NB4 (cell line): ENCODE measurements at regions not wholly inside any gene's neighbourhood (a gene's known extent, or its start where the extent isn't known, plus 50 kb on each side); places are given as distances from the start of the nearest gene placed in this dataset.

Experiments
- DNase-seq: peaks from one replicate; pipeline ENCODE4 v3.0.0; 2010; ENCODE audit warnings: low read depth
- H3K4me3 ChIP-seq: one replicate; pipeline ENCODE4 v1.5.1; 2011; ENCODE audit warnings: mild to moderate bottlenecking, low read depth, low read length, moderate library complexity
- MYC ChIP-seq: IDR thresholded peaks from 2 replicates; pipeline ENCODE4 v1.6.1; 2011; ENCODE audit warnings: low read depth, low read length
- POLR2A ChIP-seq: IDR thresholded peaks from 2 replicates; pipeline ENCODE4 v1.6.1; 2011; ENCODE audit warnings: mild to moderate bottlenecking; ENCODE audit not compliant: insufficient read length; ENCODE audit errors: extremely low read depth
- TF ChIP-seq, protein P1 (sequence below): IDR thresholded peaks from 2 replicates; pipeline ENCODE4 v1.6.1; 2011; ENCODE audit warnings: low read depth, low read length
- TF ChIP-seq, protein P2 (sequence below): IDR thresholded peaks from one replicate; pipeline ENCODE4 v1.5.1; 2012; ENCODE audit warnings: low read depth, low read length

DNA sequence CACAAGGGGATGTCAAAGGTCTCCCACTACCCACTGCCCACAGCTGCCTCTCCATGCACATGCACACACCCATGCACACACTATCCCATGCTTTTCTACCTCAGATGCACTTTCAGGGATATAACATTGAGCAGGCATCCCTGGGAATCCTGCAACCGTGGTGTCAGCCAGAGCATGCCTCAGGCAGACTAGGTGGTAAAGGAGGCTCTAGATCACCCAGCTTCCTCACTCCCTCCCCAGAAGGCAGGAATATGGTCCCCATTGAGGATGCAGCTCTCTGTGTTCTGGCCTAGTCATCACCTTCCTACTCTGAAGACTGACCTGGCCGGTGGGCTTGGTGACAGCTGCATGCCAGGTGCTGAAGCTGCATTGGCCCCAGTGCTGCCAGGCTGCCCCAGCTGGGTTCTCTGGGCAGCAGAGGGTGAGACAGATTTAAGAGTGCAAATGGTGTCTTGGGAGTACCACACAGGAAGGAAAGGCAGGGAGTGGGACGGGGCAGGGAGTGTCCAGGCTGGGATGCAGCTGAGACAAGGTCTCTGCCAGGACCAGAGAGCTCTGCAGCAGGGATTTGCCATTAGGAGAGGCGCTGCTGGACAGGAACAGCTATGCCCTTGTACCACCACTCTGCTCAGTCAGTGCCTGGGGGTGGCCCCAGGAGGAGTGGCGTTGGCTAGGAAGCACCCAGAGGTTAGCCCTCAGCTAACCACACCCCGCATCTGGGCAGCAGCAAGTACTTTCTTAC, 53.4 kb upstream of the GDF10 start:
- no peak overlapping the region for H3K4me3 ChIP-seq
- TF ChIP-seq, protein P1, sequence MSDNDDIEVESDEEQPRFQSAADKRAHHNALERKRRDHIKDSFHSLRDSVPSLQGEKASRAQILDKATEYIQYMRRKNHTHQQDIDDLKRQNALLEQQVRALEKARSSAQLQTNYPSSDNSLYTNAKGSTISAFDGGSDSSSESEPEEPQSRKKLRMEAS = no peak
- no peak for TF ChIP-seq POLR2A
- TF ChIP-seq MYC = no peak
- TF ChIP-seq, protein P2, sequence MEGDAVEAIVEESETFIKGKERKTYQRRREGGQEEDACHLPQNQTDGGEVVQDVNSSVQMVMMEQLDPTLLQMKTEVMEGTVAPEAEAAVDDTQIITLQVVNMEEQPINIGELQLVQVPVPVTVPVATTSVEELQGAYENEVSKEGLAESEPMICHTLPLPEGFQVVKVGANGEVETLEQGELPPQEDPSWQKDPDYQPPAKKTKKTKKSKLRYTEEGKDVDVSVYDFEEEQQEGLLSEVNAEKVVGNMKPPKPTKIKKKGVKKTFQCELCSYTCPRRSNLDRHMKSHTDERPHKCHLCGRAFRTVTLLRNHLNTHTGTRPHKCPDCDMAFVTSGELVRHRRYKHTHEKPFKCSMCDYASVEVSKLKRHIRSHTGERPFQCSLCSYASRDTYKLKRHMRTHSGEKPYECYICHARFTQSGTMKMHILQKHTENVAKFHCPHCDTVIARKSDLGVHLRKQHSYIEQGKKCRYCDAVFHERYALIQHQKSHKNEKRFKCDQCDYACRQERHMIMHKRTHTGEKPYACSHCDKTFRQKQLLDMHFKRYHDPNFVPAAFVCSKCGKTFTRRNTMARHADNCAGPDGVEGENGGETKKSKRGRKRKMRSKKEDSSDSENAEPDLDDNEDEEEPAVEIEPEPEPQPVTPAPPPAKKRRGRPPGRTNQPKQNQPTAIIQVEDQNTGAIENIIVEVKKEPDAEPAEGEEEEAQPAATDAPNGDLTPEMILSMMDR = no peak
- no peak for DNase-seq

DNA sequence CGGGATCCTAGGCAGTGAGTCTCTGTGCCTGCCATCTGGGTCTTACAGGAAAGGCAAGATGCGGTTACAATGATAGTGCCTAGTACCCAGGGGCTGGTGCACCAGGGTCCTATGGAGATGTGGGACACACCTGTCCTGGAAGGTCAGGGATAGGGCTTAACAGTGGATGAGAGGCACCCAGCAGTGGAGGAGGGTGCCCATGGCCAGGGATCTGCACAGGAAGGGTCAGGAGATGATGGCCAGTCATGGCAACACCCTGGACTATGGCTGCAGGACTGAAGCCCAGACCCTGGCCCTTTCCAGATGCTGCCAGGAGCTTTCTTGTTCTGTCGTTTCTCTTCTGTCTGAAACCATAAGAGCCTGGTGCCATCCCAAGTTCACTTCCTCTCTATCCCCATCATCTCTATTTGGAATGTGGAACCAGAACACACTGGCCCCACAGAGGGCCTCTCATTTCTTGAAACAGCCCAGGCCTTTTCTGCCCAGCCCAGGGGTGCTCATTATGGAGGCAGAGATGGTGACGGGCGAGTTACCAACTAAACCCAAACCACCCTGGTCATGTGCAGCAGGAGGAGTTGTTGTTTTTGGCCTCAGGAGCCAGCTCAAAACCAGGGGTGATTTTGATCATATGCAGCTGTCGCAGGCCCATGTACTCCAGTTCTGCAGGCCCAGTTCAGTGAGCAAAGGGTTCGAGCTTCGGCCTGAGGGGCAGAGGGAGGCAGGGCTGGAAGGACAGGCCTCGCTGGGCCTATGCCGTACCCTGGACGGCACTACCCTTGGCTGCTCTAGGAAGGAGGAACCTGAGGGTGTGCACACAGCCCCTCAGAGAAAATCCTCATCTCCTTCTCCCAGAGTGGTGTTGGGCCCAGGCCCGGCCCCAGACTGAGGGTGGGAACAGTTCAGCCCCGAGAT, 52.6 kb upstream of the GDF10 start:
- H3K4me3 ChIP-seq = no peak overlapping the region
- no peak for DNase-seq
- TF ChIP-seq, protein P1 = no peak
- TF ChIP-seq, protein P2 = no peak
- TF ChIP-seq POLR2A = no peak
- TF ChIP-seq MYC = no peak

DNA sequence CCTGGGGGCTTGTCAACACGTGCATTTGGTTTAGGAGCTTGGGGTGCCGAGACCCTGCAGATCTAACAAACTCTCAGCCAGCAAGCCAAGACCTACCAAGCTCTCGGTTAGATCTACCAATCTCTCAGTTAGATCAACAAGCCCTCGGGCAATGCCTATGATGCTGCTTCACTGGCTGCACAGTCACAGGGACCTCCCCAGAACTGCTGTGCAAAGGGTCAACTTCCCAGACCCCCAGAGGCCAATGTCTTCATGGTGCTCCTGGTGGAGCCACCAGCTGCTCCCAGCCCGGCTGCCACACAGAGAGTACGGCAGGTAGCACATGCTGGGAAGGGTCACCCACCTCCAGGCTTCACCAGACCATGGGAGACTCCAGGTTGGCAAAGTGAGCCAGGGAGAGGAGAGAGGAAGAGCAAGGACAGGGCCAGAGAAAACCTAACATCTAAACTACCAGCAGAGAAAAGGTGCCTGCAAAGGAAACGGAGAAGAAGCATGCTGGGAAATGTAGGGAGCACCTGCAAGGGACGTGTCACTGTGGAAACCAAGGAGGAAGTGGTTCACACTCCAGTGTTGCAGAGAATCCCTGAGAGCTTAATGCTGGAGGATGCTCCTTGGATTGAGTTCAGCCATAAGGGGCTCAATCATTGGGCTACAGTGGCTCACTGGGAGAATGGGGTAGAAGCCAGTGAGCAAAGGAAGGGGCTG, 51.5 kb upstream of the GDF10 start:
- DNase-seq = no peak
- TF ChIP-seq POLR2A (no peak), MYC (no peak)
- TF ChIP-seq, protein P2 = no peak
- TF ChIP-seq, protein P1 = no peak
- H3K4me3 ChIP-seq = no peak overlapping the region

DNA sequence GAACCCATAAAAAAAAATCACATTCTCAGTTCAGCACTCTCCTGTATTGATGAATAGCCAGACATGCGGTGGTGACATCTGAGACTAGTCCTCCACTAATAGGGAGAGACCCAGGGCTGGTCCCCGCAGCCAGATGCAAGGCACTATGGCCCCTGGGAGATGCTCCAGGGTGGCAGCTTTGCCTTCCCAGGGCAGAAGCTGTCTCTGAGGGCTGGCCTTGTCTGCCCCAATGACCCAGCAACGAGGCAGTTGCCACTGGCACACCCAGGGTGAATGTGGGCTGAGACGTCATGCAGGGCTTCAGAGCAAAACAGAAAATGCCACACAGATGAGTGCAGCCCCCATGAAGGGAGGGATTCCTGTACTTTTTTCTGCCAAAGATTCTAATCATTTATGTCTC, 50.1 kb upstream of the GDF10 start:
- no peak overlapping the region for H3K4me3 ChIP-seq
- no peak for TF ChIP-seq MYC
- TF ChIP-seq, protein P1 = no peak
- no peak for TF ChIP-seq POLR2A
- TF ChIP-seq, protein P2 = no peak
- DNase-seq = no peak
